K562 (cell line): ENCODE measurements at regions not wholly inside any gene's neighbourhood (a gene's known extent, or its start where the extent isn't known, plus 50 kb on each side); places are given as distances from the start of the nearest gene placed in this dataset.

ENCODE experiments used
- ATAC-seq: fragments of 200-7000 bp; cut with Tn5 transposase; 3 replicates; pipeline ENCODE4 v1.9.1; 2020; ENCODE audit warnings: moderate library complexity
- BruUV-seq: library from RNA; stranded (reverse); fragments of 400-500 nt; replicated peaks from 2 replicates; lab custom pipeline; 2021; lab: Mats Ljungman, UMichigan
- CTCF ChIA-PET: fragments of 300-600 bp; formaldehyde crosslinking; extraction: SDS; loops from one replicate; lab custom pipeline; 2021; ENCODE audit warnings: low intra/inter-chr PET ratio; lab: Yijun Ruan, JAX
- POLR2A ChIA-PET: fragments of 300-600, 350-650 bp; sonication (Branson Sonifier 250); formaldehyde crosslinking; extraction: SDS; loops from one replicate; lab custom pipeline; 2021; ENCODE audit warnings: antibody characterized with exemption, inconsistent platforms; lab: Yijun Ruan, JAX
- DNase-seq, 4 experiments: peaks; one replicate each; pipeline versions ENCODE4 v3.0.0 to v3.0.0-alpha.2; 2011 to 2018; ENCODE audit warnings: low spot score in 3 of 4, mixed read lengths in 3 of 4; ENCODE audit errors: extremely low read depth in 1 of 4
- FAIRE-seq: peaks from 2 replicates; lab custom pipeline; 2011; peaks lifted over from hg19 to GRCh38; lab: Jason Lieb, UNC
- H2AFZ ChIP-seq: 2 replicates; pipeline ENCODE4 v1.6.0; 2011; ENCODE audit warnings: low read depth, low read length, control low read depth, inconsistent platforms
- H3K27ac ChIP-seq: fragments of 200-600 bp; 3 replicates; pipeline ENCODE4 v1.8.0; 2011; ENCODE audit warnings: low read depth, mild to moderate bottlenecking, control low read depth, inconsistent platforms, low read length, moderate library complexity, mixed read lengths; ENCODE audit errors: extremely low read depth
- H3K27me3 ChIP-seq, 2 experiments: fragments of 300-600 bp in 1 of 2; 2 replicates in 1 of 2; 3 replicates in 1 of 2; pipeline versions ENCODE4 v1.6.0 to v1.8.0; 2011; ENCODE audit warnings: inconsistent platforms in 2 of 2, low read length in 2 of 2, mild to moderate bottlenecking in 1 of 2, mixed read lengths in 1 of 2, moderate library complexity in 1 of 2; ENCODE audit not compliant: control insufficient read depth in 2 of 2, insufficient read depth in 2 of 2
- H3K36me3 ChIP-seq: fragments of 300-600 bp; 3 replicates; pipeline ENCODE4 v1.8.0; 2011; ENCODE audit warnings: mild to moderate bottlenecking, low read length, inconsistent platforms; ENCODE audit not compliant: control insufficient read depth, insufficient read depth
- H3K4me1 ChIP-seq, 2 experiments: fragments of 200-600 bp in 1 of 2; replicated peaks in 1 of 2; 2 replicates in 1 of 2; 3 replicates in 1 of 2; pipeline versions ENCODE4 v1.5.1 to v1.8.0; 2011; ENCODE audit warnings: inconsistent platforms in 2 of 2, low read length in 2 of 2, mild to moderate bottlenecking in 1 of 2, mixed read lengths in 1 of 2, moderate library complexity in 1 of 2; ENCODE audit not compliant: control insufficient read depth in 2 of 2, insufficient read depth in 2 of 2
- H3K4me2 ChIP-seq: 2 replicates; pipeline ENCODE4 v1.6.1; 2011; ENCODE audit warnings: low read length, control low read depth, inconsistent platforms, mixed read lengths; ENCODE audit not compliant: insufficient read depth
- H3K4me3 ChIP-seq: fragments of 200-600 bp; sonication (generic), shearing (Covaris generic); 2 replicates; pipeline ENCODE4 v1.5.1; 2016; ENCODE audit warnings: control low read depth, inconsistent platforms
- H3K79me2 ChIP-seq: fragments of 200-600 bp; 3 replicates; pipeline ENCODE4 v1.8.0; 2011; ENCODE audit warnings: low read length, inconsistent platforms; ENCODE audit not compliant: control insufficient read depth, insufficient read depth
- H3K9ac ChIP-seq, 2 experiments: 2 replicates each; pipeline versions ENCODE4 v1.6.0 to v1.6.1; 2011; ENCODE audit warnings: low read depth in 2 of 2, low read length in 2 of 2, control low read depth in 1 of 2, inconsistent platforms in 1 of 2, mild to moderate bottlenecking in 1 of 2, mixed read lengths in 1 of 2; ENCODE audit not compliant: insufficient read depth in 1 of 2
- H3K9me1 ChIP-seq: one replicate; pipeline ENCODE4 v1.6.0; 2011; ENCODE audit warnings: inconsistent platforms, mild to moderate bottlenecking, low read length, moderate library complexity; ENCODE audit not compliant: control insufficient read depth, insufficient read depth
- H3K9me3 ChIP-seq: replicated peaks from 2 replicates; pipeline ENCODE4 v1.5.1; 2011; ENCODE audit warnings: low read depth, low read length, inconsistent platforms; ENCODE audit not compliant: control insufficient read depth, insufficient read depth
- H4K20me1 ChIP-seq: replicated peaks from 2 replicates; pipeline ENCODE4 v1.6.1; 2011; ENCODE audit warnings: low read length, inconsistent platforms, mixed read lengths; ENCODE audit not compliant: control insufficient read depth, insufficient read depth
- BRF2 ChIP-seq: IDR thresholded peaks from 3 replicates; pipeline ENCODE4 v1.6.1; 2011; ENCODE audit warnings: borderline replicate concordance, mild to moderate bottlenecking; ENCODE audit not compliant: insufficient read length, insufficient read depth
- CTCFL ChIP-seq: IDR thresholded peaks from 2 replicates; pipeline ENCODE4 v1.6.1; 2011; ENCODE audit warnings: borderline replicate concordance, low read depth, mild to moderate bottlenecking, moderate library complexity, low read length; ENCODE audit not compliant: insufficient read depth, poor library complexity, severe bottlenecking
- ETS2 ChIP-seq: IDR thresholded peaks from 2 replicates; pipeline ENCODE4 v1.6.1; 2016; ENCODE audit warnings: borderline replicate concordance, missing genetic modification characterization, mild to moderate bottlenecking, moderate library complexity, missing compliant biosample characterization; ENCODE audit not compliant: poor library complexity, severe bottlenecking
- MLLT1 ChIP-seq, 2 experiments: fragments of 450-650 bp; IDR thresholded peaks; 2 replicates each; pipeline ENCODE4 v1.6.1; 2016
- NBN ChIP-seq: fragments of 450-650 bp; IDR thresholded peaks from 2 replicates; pipeline ENCODE4 v1.6.1; 2016; ENCODE audit warnings: low read depth, mild to moderate bottlenecking
- NUFIP1 ChIP-seq: fragments of 450-650 bp; IDR thresholded peaks from 2 replicates; pipeline ENCODE4 v1.6.1; 2018; ENCODE audit not compliant: partially characterized antibody
- PML ChIP-seq: IDR thresholded peaks from 2 replicates; pipeline ENCODE4 v1.6.1; 2012; ENCODE audit warnings: low read length, inconsistent platforms
- POLR2H ChIP-seq: IDR thresholded peaks from 2 replicates; pipeline ENCODE4 v1.6.1; 2016; ENCODE audit warnings: missing genetic modification characterization, low read depth, mild to moderate bottlenecking, control low read depth, missing compliant biosample characterization, moderate library complexity
- SP1 ChIP-seq: sonication (generic); formaldehyde crosslinking; IDR thresholded peaks from 2 replicates; pipeline ENCODE4 v1.8.1; 2022; ENCODE audit warnings: mild to moderate bottlenecking, missing genetic modification reagents
- SRSF7 ChIP-seq: fragments of 200-400 bp; formaldehyde crosslinking; optimal IDR thresholded peaks from 2 replicates; pipeline ENCODE3; 2017; ENCODE audit warnings: mild to moderate bottlenecking, low read depth, low read length
- TCFL5 ChIP-seq: fragments of 250-450 bp; sonication (Bioruptor Pico); conservative IDR thresholded peaks from 2 replicates; pipeline ENCODE4 v1.6.1; 2021; ENCODE audit warnings: mild to moderate bottlenecking, moderate library complexity, matching md5 sums
- ZNF584 ChIP-seq: fragments of 200-800 bp; sonication (Bioruptor generic); IDR thresholded peaks from 2 replicates; pipeline ENCODE4 v1.6.1; 2016; ENCODE audit warnings: low read depth, mild to moderate bottlenecking, missing genetic modification characterization, missing compliant biosample characterization
- ZNF589 ChIP-seq: fragments of 200-800 bp; sonication (Bioruptor generic); IDR thresholded peaks from 2 replicates; pipeline ENCODE4 v1.6.1; 2016; ENCODE audit warnings: low read depth, missing genetic modification characterization, missing compliant biosample characterization
- ZSCAN29 ChIP-seq: fragments of 450-650 bp; IDR thresholded peaks from 2 replicates; pipeline ENCODE4 v1.6.1; 2017
- WGBS: fragments of 100-300 bp; shearing (Covaris generic); methylation state at CpG from one replicate; pipeline ENCODE4 v1.1.6; 2016; ENCODE audit warnings: low coverage, mixed read lengths; ENCODE audit not compliant: insufficient coverage; ENCODE audit errors: missing lambda C conversion rate; 5-methylcytosine and 5-hydroxymethylcytosine counted together
- in situ Hi-C: fragments of 300-500 bp; cut with MboI; formaldehyde crosslinking; loops from 4 replicates; pipeline ENCODE4 v1.15.0; 2018; ENCODE audit warnings: inconsistent platforms, mixed read lengths
- intact Hi-C: fragments of 100-400 bp; cut with micrococcal nuclease; formaldehyde crosslinking; loops from 2 replicates; pipeline ENCODE4 v1.14.2; 2022

- POLR2A ChIA-PET, result no interaction called here
- no peak overlapping the region for H3K9ac ChIP-seq
- H3K36me3 ChIP-seq, result no peaks in the 10 kb centered on the region
- no TSS peak for BruUV-seq
- ATAC-seq, result no peak
- DNase-seq, result no peak
- no peak for FAIRE-seq
- no peaks in the 10 kb centered on the region for H3K9me3 ChIP-seq
- CTCF ChIA-PET, result no interaction called here
- H3K4me2 ChIP-seq, result no peak overlapping the region
- in situ Hi-C loops, result no loop called here
- H2AFZ ChIP-seq, result no peak overlapping the region
- H3K9me1 ChIP-seq, result no peaks in the 10 kb centered on the region
- no peaks in the 10 kb centered on the region for H3K27me3 ChIP-seq
- TF ChIP-seq ZNF589 (no peak), NUFIP1 (no peak), PML (no peak), ZNF584 (no peak), ETS2 (no peak), BRF2 (no peak)
- H3K27ac ChIP-seq, result no peak overlapping the region
- no peak overlapping the region for H3K4me3 ChIP-seq
- H3K79me2 ChIP-seq, result no peaks in the 10 kb centered on the region
- 0% methylated on average over 4 of the region's 4 CpGs for WGBS
- no peaks in the 10 kb centered on the region for H4K20me1 ChIP-seq
- no peaks in the 10 kb centered on the region for H3K4me1 ChIP-seq
- intact Hi-C loops, result no loop called here
Observed at GRCh38 chr7:46229409-46229808, 308.3 kb upstream of the IGFBP3 start.

- H3K4me1 ChIP-seq, result no peaks in the 10 kb centered on the region
- 0% methylated on average over 3 of the region's 3 CpGs for WGBS
- H3K27ac ChIP-seq, result no peak overlapping the region
- no peaks in the 10 kb centered on the region for H3K79me2 ChIP-seq
- DNase-seq (no peak), ATAC-seq (no peak), FAIRE-seq (no peak)
- H3K9me3 ChIP-seq, result no peaks in the 10 kb centered on the region
- no peaks in the 10 kb centered on the region for H4K20me1 ChIP-seq
- H3K4me2 ChIP-seq, result no peak overlapping the region
- ChIA-PET POLR2A (no interaction called here), CTCF (no interaction called here)
- H3K9me1 ChIP-seq, result no peaks in the 10 kb centered on the region
- in situ Hi-C loops (no loop called here), intact Hi-C loops (no loop called here)
- H3K9ac ChIP-seq, result no peak overlapping the region
- no peaks in the 10 kb centered on the region for H3K36me3 ChIP-seq
- no peak overlapping the region for H3K4me3 ChIP-seq
- no peak overlapping the region for H2AFZ ChIP-seq
- no TSS peak for BruUV-seq
- no peaks in the 10 kb centered on the region for H3K27me3 ChIP-seq
- TF ChIP-seq CTCFL (no peak), SP1 (no peak), ZSCAN29 (no peak), MLLT1 (IDR thresholded peaks at IDR 0.05) (no peak), NBN (no peak), SRSF7 (no peak), POLR2H (tag) (no peak), TCFL5 (CRISPR knock-in tag) (no peak)
Observed at GRCh38 chr7:46226860-46227259, 305.8 kb upstream of the IGFBP3 start.
